A549 (cell line): ENCODE measurements at regions not wholly inside any gene's neighbourhood (a gene's known extent, or its start where the extent isn't known, plus 50 kb on each side); places are given as distances from the start of the nearest gene placed in this dataset.

Source experiments
- CBX2 ChIP-seq: fragments of 200-600 bp; sonication (generic); IDR thresholded peaks from 2 replicates; pipeline ENCODE4 v1.6.1; 2016; ENCODE audit warnings: low read depth, mild to moderate bottlenecking, borderline replicate concordance
- CHD2 ChIP-seq: fragments of 150-350 bp; IDR thresholded peaks from 2 replicates; pipeline ENCODE4 v1.6.1; 2014; ENCODE audit warnings: low read length; ENCODE audit not compliant: partially characterized antibody
- E2F6 ChIP-seq: IDR thresholded peaks from 2 replicates; pipeline ENCODE4 v1.6.1; 2012; ENCODE audit warnings: low read depth, borderline replicate concordance
- KDM1A ChIP-seq: fragments of 200-600 bp; sonication (generic); IDR thresholded peaks from 2 replicates; pipeline ENCODE4 v1.6.1; 2016; ENCODE audit warnings: low read depth, mild to moderate bottlenecking
- MYC ChIP-seq: IDR thresholded peaks from 2 replicates; pipeline ENCODE4 v1.6.1; 2012; ENCODE audit warnings: mild to moderate bottlenecking, inconsistent platforms, low read length, improper control_type of control experiment, borderline replicate concordance
- POLR2A ChIP-seq: IDR thresholded peaks from 2 replicates; pipeline ENCODE4 v1.6.1; 2012; ENCODE audit warnings: mild to moderate bottlenecking, low read length
- RNF2 ChIP-seq: fragments of 200-600 bp; sonication (generic); IDR thresholded peaks from 2 replicates; pipeline ENCODE4 v1.6.1; 2016; ENCODE audit warnings: low read depth, mild to moderate bottlenecking, antibody characterized with exemption, moderate library complexity, borderline replicate concordance
- SMC3 ChIP-seq: fragments of >200 bp; sonication (Bioruptor Twin); formaldehyde crosslinking; IDR thresholded peaks from 3 replicates; pipeline ENCODE4 v1.6.1; 2018; ENCODE audit warnings: inconsistent platforms
- TP53 ChIP-seq: fragments of 250-450 bp; sonication (Bioruptor Pico); IDR thresholded peaks from 2 replicates; pipeline ENCODE4 v1.5.0; 2021; ENCODE audit warnings: mild to moderate bottlenecking, moderate library complexity
- ZFP36 ChIP-seq: fragments of 450-650 bp; IDR thresholded peaks from 2 replicates; pipeline ENCODE4 v1.6.1; 2014; ENCODE audit warnings: borderline replicate concordance; ENCODE audit not compliant: partially characterized antibody

GRCh38 chr13:59300355-59301173 lies 863.2 kb downstream of the DIAPH3 start:
- TF ChIP-seq CHD2 = no peak
- no peak for TF ChIP-seq E2F6
- no peak for TF ChIP-seq SMC3
- TF ChIP-seq RNF2 = no peak
- no peak for TF ChIP-seq MYC
- TF ChIP-seq KDM1A = no peak
- TF ChIP-seq TP53 (CRISPR knock-in tag) = no peak
- TF ChIP-seq ZFP36 = no peak
- TF ChIP-seq CBX2 = no peak
- no peak for TF ChIP-seq POLR2A
